Muscle layer of colon (tissue), 2 donors: ENCODE measurements at regions not wholly inside any gene's neighbourhood (a gene's known extent, or its start where the extent isn't known, plus 50 kb on each side); places are given as distances from the start of the nearest gene placed in this dataset.

Experiments
- H3K27ac ChIP-seq: one replicate; pipeline ENCODE4 v1.7.0; 2013; ENCODE audit warnings: low read depth, mild to moderate bottlenecking, low read length, moderate library complexity
- H3K27me3 ChIP-seq, 2 donors: one replicate each; pipeline ENCODE4 v1.7.0; 2013; ENCODE audit warnings: low read length in 2 of 2, mild to moderate bottlenecking in 2 of 2; ENCODE audit not compliant: insufficient read depth in 2 of 2, control insufficient read depth in 1 of 2
- H3K36me3 ChIP-seq: one replicate; pipeline ENCODE4 v1.7.0; 2013; ENCODE audit warnings: mild to moderate bottlenecking, low read length; ENCODE audit not compliant: insufficient read depth
- H3K4me1 ChIP-seq: one replicate; pipeline ENCODE4 v1.7.0; 2013; ENCODE audit warnings: mild to moderate bottlenecking, low read length; ENCODE audit not compliant: insufficient read depth
- H3K4me3 ChIP-seq, 2 donors: one replicate each; pipeline ENCODE4 v1.7.0; 2013; ENCODE audit warnings: low read length in 2 of 2, low read depth in 1 of 2, mild to moderate bottlenecking in 1 of 2, moderate library complexity in 1 of 2
- H3K9ac ChIP-seq: one replicate; pipeline ENCODE4 v1.7.0; 2013; ENCODE audit warnings: low read length
- H3K9me3 ChIP-seq: one replicate; pipeline ENCODE4 v1.7.0; 2013; ENCODE audit warnings: mild to moderate bottlenecking, low read length
- donor health status: abdominal sarcoma.
- donor health status: Adenocarcinoma of cecum.

DNA sequence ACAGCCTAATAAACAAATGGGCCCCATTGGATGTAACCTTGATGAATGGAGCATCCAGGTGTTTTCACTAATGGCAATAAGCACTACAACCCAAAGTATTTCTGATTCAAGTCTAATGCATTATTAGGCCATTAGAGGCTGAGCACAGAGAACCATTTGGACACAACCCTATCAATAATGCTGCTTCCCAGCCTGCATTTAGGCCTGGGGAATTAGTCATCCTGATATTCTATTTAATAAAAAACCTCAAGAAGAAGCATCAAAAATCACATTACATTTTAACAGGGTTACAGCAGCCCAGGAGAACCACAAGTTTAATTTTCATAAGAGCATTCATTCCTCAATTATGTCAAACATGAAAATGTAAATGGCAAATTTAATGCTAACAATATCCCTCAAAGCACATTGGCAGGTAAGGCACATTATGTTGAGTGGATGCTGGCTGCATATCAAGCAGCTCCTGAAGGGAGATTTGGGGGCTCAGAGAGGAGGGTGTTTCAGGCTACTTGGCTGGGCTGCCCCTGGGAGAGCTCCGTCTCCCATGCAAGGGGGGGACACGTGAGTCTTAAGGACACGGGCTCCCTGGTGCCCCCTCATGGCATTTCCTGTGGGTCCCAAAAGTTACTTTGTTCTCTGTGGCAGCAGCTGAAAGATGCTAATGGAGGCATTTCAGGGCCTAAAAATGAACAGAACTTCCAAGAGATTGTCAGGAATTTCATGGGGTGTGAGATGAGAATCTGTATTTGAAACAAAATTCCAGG is 143.4 kb downstream of the HERPUD2 start:
- Histone ChIP-seq H3K4me1 (no peaks in the 10 kb centered on the region), H3K9ac (no peak overlapping the region), H3K27ac (no peak overlapping the region), H3K36me3 (no peaks in the 10 kb centered on the region), H3K4me3 (no peak overlapping the region), H3K9me3 (no peaks in the 10 kb centered on the region), H3K27me3 (no peaks in the 10 kb centered on the region)

DNA sequence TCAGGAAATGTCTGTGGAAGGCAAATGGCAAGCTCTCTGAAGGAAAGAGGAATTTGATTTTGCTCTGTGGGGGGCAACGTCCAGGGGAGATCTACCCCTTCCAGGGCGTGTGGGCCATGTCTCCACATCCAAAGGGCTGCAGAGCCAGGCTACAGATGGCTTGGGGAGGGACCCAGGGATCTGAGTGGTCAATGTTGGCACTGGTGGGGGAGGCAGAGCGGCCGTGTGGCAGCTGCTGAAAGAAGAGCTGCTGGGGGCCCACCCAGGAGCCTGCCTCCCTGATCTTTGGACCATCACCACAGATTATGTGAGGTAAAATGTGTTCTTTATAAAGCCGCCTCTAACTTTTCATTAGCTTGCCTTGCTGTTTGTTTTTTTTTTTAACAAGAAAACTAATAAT is 144.1 kb downstream of the HERPUD2 start:
- Histone ChIP-seq H3K27ac (no peak overlapping the region), H3K4me1 (no peaks in the 10 kb centered on the region), H3K9ac (no peak overlapping the region), H3K27me3 (no peaks in the 10 kb centered on the region), H3K4me3 (no peak overlapping the region), H3K36me3 (no peaks in the 10 kb centered on the region), H3K9me3 (no peaks in the 10 kb centered on the region)

DNA sequence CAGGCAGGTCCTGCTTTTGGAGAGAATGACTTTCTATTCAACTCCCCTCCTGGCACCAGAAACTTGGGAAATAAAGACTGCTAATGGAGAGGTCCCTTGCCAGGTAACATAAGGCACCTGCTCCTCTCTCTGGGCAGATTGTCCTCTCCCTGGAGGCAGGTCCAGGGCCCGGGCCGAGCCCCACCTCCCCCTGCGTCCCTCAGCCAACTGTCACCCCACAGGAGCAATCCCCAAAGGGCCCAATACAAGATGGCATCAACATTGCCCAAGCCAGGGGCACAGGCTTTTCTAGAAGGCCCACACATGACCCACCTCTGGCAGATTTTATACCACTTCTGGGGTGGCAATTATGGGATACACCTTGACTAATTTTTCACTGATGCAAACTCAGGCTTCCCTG is 145.2 kb downstream of the HERPUD2 start:
- Histone ChIP-seq H3K27ac (no peak overlapping the region), H3K36me3 (no peaks in the 10 kb centered on the region), H3K9me3 (no peaks in the 10 kb centered on the region), H3K4me1 (no peaks in the 10 kb centered on the region), H3K4me3 (no peak overlapping the region), H3K9ac (no peak overlapping the region), H3K27me3 (no peaks in the 10 kb centered on the region)

DNA sequence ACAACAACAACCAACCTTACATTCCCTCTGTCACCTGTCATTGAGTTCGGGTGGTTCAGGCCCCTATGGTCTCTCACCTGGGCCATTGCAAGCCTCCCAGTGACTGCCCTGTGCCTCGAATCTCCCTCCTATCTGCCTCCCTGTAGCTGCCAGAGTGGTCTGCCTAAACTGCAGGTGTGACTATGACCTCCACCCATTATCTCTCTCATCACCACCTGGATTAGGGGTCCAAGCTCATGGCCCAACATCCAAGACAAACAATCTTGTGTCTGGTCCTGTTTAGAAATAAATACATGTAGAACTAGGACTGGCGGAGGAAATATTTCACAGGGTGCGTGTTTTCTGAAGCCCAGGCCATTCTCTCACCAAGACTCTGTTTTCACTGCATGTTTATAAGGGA is 146.6 kb downstream of the HERPUD2 start:
- no peak overlapping the region for H3K27ac ChIP-seq
- no peak overlapping the region for H3K4me3 ChIP-seq

DNA sequence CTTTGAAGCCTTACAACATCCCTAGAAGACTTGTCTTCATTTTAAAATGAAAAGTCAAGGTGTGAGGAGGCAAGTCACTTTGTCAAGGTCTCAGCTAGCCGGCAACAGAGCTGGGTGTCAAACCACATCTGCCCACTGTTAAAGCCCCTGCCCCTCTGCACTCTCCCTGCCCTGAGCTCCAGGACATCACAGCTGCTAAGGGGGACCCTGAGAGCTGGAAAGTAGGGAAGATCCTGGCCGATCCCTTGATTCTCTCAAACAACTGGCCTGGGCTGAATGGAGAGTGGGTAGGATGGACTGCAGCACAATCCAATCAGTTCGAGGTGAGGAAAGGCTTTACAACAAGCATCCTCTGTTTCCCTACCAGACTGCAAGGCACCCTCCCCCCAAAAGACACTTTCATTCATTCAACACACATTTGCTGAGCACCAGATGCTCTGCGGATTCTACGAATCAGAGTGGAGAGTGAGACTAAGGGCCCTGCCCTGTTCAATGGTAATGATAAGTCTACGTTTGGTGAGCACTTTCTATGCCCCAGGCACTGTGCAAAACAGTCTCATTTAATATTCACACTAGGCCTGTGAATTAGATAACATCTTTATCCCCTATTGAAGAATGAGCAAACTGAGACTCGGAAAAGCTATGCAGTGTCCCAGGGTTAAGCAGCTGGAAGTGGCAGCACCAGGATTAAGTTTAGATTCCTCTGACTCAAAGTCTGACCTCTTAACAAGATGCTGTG is 148.1 kb downstream of the HERPUD2 start:
- Histone ChIP-seq H3K27me3 (no peaks in the 10 kb centered on the region), H3K36me3 (no peaks in the 10 kb centered on the region), H3K9ac (no peak overlapping the region), H3K4me3 (no peak overlapping the region), H3K4me1 (no peaks in the 10 kb centered on the region), H3K9me3 (no peaks in the 10 kb centered on the region), H3K27ac (no peak overlapping the region)

More for the DNA sequence above, 146.6 kb downstream of the HERPUD2 start:
- H3K9ac ChIP-seq = no peak overlapping the region
- no peaks in the 10 kb centered on the region for H3K36me3 ChIP-seq
- H3K4me1 ChIP-seq = no peaks in the 10 kb centered on the region
- H3K27me3 ChIP-seq = no peaks in the 10 kb centered on the region
- no peaks in the 10 kb centered on the region for H3K9me3 ChIP-seq

DNA sequence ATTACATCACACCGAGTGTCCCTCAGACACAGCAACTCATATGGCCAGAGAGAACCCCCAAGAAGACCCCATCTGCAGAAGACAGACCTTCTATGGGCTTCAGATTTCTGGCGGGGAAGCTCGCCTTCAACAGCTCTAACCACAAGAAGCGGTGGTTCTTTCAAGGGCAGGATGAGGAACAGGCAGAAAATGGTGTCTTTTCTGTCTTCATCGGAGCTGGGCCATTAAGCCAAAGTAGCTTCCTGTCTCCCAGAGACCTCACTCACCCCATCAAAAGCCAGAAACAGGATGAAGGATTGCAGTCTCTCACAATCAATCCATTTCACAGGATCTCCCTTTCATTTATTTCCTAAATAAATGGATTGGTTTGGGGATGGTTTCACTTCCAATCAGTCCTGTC is 149.1 kb downstream of the HERPUD2 start:
- H3K4me3 ChIP-seq = no peak overlapping the region
- no peaks in the 10 kb centered on the region for H3K27me3 ChIP-seq
- no peaks in the 10 kb centered on the region for H3K36me3 ChIP-seq
- no peak overlapping the region for H3K9ac ChIP-seq
- H3K9me3 ChIP-seq = no peaks in the 10 kb centered on the region
- H3K27ac ChIP-seq = no peak overlapping the region
- H3K4me1 ChIP-seq = no peaks in the 10 kb centered on the region

DNA sequence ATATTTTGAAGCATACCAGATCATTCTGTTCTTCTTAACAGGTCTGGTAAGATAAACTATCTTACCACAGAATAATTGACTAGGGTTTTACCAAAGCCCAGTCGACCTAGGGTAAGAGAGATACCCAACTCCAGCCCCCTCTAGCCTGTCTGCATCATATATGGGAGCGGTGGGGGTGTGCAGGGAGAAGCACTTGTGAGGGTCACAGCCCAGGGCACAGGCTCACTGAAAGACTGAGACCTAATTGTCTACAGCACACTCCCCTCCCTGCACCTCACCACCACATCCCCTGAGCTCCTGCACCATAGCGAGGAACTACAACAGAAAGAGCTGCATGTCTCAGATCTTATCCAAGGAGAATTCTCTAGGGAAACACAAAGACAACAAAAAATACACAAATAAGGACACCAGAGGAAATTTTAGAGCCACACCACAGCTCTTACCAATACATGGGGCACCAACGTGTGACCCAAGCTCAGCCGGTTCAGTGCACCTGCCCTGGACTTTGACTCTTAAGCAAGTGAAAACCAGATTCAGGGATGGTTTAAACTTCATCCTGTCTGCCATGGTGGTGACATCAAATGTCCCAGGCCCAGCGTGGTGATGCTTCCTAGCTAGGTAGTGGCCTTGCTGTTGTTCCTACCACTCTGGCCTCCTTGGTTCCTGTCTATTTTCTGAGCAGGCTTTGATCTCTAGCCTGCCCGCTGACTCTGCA is 150.8 kb downstream of the HERPUD2 start:
- no peaks in the 10 kb centered on the region for H3K4me1 ChIP-seq
- no peak overlapping the region for H3K27ac ChIP-seq
- H3K9ac ChIP-seq = no peak overlapping the region
- H3K36me3 ChIP-seq = no peaks in the 10 kb centered on the region
- H3K27me3 ChIP-seq = no peaks in the 10 kb centered on the region
- H3K4me3 ChIP-seq = no peak overlapping the region
- H3K9me3 ChIP-seq = no peaks in the 10 kb centered on the region

DNA sequence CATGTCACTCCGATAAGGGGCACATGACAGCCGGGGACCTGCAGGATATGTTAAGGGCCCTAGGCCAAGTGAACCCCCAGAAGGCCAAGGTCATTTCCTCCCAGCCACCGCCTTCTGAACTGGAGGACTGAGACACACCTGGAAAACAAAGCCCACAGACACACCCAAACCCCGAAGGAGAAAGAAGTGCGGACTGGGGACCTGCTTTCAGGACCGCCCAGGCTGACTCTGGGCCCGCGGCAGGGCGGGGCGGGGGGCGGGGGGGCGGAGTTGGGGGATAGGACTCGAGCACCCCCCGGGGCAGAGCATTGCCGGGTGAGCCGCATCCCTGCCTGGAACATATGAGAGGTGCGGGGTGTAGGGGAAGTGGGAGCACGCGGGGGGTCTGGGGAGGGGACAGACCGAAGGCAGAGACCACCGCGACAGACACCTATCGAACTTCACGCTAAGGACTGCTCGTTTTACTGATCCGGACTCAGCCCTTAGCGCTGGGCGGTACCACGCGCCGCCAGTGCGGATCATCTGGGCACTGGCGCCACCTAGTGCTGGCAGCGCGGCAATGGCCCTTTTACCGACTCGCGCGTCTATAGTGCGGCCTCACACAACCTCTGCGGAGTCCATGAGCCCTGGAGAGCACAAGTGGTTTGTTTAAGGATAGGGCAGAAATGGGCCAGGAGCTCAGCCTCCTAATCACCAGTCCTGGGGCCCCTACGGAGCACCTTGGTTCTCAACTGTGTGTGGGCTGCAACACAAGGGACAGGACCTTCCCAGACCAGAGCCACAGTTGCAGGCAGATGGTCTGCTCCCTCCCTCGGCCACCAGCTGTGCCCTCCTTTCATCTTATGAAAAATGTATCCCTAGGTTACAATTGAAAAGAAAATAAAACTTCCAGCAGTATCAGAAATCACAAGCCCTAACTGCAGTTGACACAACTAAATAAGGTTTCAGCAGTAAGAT is 157.6 kb downstream of the HERPUD2 start:
- Histone ChIP-seq H3K4me3 (no peak overlapping the region), H3K4me1 (peaks cover 3% of the 10 kb centered on the region), H3K9ac (no peak overlapping the region), H3K27ac (no peak overlapping the region), H3K27me3 (no peaks in the 10 kb centered on the region), H3K36me3 (no peaks in the 10 kb centered on the region), H3K9me3 (no peaks in the 10 kb centered on the region)

DNA sequence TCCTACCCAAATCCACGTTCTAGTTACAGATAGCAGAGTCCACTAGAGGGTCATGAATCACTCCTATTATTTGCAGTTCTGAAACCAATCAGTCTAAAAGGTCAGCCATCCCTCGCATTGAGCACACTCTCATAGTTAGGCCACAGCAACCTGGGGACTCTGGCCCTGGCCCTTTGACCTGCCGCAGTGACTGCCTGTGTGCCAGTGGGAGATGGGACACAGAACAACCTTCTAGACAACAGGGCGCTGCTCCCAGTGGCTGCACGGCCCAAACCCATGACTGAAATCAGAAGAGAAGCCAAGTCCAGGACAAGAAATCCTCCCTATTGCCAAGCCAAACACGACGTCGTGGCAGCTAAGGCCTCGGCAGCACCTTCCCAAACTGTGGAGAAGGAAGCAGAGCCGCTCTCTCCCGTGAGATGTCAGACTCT is 158.5 kb downstream of the HERPUD2 start:
- H3K27ac ChIP-seq = no peak overlapping the region

DNA sequence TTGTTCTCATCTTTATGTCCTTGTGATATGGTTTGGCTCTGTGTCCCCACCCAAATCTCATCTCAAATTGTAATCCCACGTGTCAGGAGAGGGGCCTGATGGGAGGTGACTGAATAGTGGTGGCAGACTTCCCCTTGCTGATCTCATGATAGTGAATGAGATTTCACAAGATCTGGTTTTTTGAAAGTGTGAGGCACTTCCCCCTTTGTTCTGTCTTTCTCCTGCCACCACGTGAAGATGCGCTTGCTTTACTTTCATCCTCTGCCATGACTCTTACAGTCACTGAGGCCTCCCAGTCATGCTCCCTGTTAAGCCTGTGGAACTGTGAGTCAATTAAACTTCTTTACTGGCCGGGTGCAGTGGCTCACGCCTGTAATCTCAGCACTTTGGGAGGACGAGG is 161.0 kb downstream of the HERPUD2 start:
- Histone ChIP-seq H3K9me3 (no peaks in the 10 kb centered on the region), H3K27ac (no peak overlapping the region), H3K27me3 (no peaks in the 10 kb centered on the region), H3K4me3 (no peak overlapping the region), H3K9ac (no peak overlapping the region), H3K4me1 (peaks cover 3% of the 10 kb centered on the region), H3K36me3 (no peaks in the 10 kb centered on the region)

More for the DNA sequence above, 158.5 kb downstream of the HERPUD2 start:
- Histone ChIP-seq H3K36me3 (no peaks in the 10 kb centered on the region), H3K4me1 (peaks cover 3% of the 10 kb centered on the region), H3K4me3 (no peak overlapping the region), H3K9ac (no peak overlapping the region), H3K9me3 (no peaks in the 10 kb centered on the region), H3K27me3 (no peaks in the 10 kb centered on the region)
